GM12892 (cell line): ENCODE measurements at regions not wholly inside any gene's neighbourhood (a gene's known extent, or its start where the extent isn't known, plus 50 kb on each side); places are given as distances from the start of the nearest gene placed in this dataset.

Source experiments
- DNase-seq: peaks from one replicate; pipeline ENCODE4 v3.0.0; 2011; ENCODE audit not compliant: insufficient read length
- FAIRE-seq: peaks from 2 replicates; lab custom pipeline; 2011; peaks lifted over from hg19 to GRCh38; lab: Jason Lieb, UNC
- POLR2A ChIP-seq: IDR thresholded peaks from 2 replicates; pipeline ENCODE4 v1.6.1; 2011; ENCODE audit warnings: low read depth, low read length, control low read depth
- POLR2AphosphoS5 ChIP-seq: IDR thresholded peaks from 2 replicates; pipeline ENCODE4 v1.6.1; 2011; ENCODE audit warnings: low read depth, low read length, control low read depth
- TAF1 ChIP-seq: IDR thresholded peaks from 2 replicates; pipeline ENCODE4 v1.6.1; 2011; ENCODE audit warnings: low read depth, mild to moderate bottlenecking, control low read depth, low read length, borderline replicate concordance

DNA sequence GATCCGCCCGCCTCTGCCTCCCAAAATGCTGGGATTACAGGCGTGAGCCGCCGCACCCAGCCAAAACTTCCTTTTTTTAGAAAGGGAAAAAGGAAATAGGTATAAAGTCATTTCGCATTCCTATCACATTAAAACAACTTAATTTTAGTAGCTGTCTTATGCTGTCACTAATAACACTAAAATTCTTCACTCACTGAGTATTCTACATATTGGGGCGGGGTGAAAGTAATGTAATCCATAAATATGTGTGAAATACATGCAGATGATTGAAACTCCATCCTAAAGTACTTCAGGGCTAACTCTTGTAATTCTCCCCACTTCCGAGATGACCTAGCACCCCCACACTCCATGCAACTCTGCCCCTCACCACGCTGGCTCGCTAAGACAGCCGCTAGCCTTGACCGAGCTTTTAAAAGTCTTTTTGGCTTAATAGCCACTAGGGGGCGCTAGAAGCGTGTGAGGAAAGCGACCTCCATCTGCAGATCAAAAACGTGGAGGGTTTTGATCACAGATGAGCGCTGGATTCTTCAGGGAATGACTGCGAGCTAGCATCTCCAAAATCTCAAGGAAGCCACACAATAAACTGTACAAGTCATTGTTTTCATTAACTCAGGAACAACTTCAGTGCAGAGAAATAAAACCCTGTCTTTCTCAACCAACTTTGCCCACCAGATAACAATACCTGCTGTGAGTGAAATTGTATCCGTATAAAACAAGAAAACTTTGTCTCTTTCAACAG, 129.3 kb upstream of the IGF1R start:
- no peak for FAIRE-seq
- no peak for TF ChIP-seq TAF1
- no peak for TF ChIP-seq POLR2AphosphoS5
- peak; percentile 34 for DNase-seq

DNA sequence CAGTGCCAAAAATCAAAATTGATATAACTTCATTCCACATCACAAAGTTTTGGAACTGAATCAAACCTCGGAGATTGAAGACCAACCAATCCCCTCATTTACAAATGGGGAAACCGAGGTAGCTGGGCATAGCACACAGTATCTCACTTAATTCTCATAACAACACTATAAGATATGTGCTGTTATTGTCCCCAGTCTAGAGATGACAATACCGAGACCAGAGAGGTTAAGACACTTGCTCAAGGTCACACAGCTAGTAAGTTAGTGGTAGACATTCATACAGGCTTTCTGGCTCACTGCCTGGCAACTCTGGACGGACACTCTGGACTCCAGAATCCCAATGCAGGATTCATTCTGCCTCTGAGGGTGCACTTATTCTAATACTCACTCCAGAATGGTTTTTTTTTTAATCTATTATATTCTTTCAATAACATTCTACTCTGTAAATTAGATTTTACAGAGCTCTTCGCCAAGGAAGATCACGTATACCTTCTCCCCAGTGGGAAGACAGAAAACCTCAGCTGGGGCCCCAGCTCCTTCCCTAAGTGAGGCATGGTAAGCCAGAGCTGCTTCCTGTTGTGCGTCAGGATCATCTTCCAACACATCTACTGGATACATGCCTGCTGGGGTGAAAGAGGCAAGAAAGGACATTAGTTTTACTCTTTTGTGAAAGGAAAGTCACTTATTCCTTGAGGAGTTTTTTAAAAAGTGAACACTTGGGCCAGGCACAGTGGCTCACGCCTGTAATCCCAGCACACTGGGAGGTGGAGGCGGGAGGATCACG, 128.4 kb upstream of the IGF1R start:
- TF ChIP-seq POLR2AphosphoS5, result no peak
- no peak for TF ChIP-seq POLR2A
- TF ChIP-seq TAF1, result no peak
- DNase-seq (no peak), FAIRE-seq (no peak)

DNA sequence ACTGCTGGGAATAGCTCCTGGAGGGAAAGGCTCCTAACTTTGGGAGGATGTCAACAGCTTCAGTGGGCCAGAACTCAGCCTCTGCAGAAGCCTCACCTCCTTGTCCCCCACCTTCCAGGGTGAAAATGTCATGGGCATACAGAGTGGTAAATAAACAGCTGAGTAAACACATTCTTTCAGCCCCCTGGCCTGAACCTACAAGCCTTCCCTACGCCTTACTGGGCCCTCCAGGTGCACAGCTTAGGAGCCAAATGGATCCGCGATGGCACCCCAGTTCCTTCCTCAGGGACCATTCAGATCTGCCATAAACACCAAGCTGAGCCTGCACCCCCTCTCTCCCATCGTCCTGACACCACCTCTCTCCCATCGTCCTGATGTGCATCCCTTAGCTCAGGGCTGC, 126.2 kb upstream of the IGF1R start:
- DNase-seq (no peak), FAIRE-seq (no peak)
- TF ChIP-seq POLR2AphosphoS5 (no peak), TAF1 (no peak), POLR2A (no peak)

DNA sequence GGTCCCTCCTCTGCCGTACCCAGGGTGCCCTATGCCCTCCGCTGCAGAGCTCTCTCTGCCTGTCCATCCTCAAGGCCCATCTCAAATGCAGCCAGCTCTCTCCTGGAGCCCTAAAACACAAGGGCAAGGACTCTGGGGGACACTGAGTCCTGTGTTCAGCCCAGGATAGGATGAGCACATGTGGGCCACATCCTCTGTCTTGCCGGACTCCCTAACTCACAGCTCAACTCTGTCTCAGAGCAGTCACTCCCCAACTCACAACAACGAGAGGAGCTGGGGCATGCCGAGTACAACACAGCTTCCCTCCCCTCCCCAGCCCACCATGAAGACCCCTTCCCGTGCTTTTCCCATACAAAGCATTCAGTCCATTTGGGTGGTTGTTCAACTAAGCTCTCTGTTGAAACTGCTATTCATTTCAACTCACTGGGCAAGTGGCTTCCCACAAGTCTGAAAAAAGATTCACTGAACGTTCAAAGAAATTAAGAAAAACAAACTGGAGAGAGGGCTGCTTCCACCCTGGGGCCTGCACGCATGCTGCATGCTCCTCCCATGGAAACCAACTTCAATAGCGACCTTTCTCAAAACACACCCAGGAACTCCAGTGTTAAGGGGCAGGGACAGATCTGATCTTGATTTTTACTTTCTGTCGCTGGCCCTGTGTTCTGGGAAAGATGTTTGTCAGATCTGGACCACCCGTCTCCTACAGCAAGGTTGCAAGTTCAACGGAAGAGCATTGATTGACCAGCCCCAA, 124.3 kb upstream of the IGF1R start:
- no peak for FAIRE-seq
- TF ChIP-seq POLR2AphosphoS5, result no peak
- TF ChIP-seq TAF1, result no peak
- TF ChIP-seq POLR2A, result no peak

DNA sequence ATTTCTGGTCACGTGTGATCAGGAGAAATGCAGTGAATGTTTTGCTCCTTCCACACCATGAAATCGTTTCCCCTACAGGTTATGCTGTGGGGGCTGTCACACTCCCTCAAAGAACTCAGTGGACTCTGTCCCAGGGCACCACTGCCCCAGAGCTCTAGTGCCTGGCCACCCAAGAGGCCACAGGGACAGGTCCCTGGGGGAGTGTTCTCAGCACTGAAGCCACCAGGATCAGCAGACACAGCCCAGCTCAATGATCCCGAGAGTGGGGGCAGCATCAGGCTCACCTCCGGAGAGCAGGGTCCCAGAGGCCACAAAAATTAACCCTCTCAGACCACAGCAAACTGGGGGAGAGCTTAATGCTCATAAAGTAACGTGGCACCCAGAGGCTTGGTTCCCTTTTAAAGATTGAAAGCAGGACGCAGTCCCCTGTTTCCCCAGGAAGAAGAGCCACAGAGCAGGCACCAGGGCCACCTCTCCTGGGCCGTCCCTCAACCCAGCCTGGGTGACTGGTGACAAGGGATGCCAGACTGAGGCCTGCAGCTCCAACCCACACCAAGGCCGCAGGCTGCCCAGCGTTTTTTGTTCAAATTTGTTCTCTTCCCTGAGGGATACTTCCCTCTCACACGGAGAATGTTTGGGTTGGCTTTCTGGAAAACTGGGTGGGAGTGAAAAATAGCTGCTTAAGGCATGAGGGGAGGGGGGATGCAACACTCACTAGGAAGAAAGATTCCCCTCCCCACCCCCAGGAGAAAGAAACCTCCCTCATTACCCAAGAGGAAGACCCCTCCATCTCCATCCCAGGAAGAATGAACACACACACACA, 123.3 kb upstream of the IGF1R start:
- DNase-seq, result no peak
- FAIRE-seq, result no peak
- TF ChIP-seq POLR2AphosphoS5 (no peak), TAF1 (no peak), POLR2A (no peak)

More for the DNA sequence above, 124.3 kb upstream of the IGF1R start:
- DNase-seq, result no peak

DNA sequence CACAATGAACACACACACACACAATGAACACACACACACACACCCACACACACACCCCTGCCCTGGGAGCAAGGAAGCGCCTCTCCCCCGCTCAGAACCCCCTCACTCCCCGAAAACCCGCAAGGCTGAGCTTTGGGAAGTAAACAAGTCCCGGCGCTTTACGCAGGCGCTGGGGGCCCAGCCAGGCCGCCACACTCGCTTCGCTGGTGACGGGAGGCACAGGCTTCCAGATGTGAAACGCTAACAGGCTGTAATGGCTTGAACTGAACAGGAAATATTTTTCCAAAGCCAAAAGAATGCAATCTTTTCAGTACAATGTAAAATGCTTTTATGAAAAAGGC, 122.7 kb upstream of the IGF1R start:
- TF ChIP-seq POLR2A (no peak), POLR2AphosphoS5 (no peak), TAF1 (no peak)
- FAIRE-seq, result no peak

DNA sequence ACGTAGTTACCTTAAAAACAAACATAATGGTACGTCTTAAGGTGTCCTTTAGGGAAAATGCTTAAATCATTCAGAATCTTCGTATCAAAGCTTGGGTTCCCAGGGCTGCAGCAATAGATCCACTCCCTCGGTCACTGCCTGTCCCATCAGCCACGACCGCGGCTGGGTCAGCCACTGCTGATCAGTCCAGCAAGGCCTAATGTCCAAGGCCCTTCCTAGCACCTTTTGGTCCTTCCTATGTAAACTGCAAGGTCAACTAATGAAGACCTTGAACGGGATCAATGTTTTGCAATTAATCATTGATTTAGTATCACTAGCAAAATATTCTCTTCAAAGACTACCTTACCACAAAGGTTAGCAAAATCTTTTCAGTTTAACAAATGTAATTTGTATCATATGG, 122.2 kb upstream of the IGF1R start:
- TF ChIP-seq TAF1, result no peak
- no peak for TF ChIP-seq POLR2AphosphoS5
- TF ChIP-seq POLR2A, result no peak
- DNase-seq, result no peak
- no peak for FAIRE-seq

More for the DNA sequence above, 122.7 kb upstream of the IGF1R start:
- DNase-seq, result no peak

DNA sequence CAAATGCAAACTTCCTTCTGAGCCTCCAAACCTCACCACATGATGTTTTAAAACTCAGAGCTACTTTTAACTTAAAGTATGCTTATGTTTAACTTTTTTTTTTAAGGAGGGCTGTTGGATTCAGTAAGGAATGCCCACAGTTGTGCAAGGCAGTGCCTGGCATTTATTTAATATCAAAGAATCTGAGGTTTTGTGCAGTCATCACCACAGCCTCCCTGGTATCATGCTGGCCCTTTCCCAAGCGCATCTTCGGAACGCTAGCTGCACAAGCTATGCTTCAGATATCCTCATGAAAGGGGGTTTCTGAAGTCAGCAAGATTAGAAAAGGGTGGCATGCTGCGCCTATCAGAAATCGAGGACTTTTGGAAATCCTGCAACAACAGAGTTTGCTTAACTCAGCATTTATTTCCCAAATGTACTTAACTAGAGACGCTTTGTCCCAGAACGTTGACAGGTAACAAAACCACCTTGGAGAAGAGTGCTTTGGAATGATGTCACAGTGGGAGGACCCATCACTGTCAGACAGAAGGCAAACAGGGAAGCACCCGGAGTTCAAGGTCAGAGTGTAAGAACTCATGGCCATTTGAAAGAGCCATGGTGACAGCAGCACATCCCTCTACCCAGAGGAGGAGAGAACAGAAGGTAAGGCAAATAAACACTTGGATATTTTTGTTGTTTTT, 120.2 kb upstream of the IGF1R start:
- FAIRE-seq, result no peak
- TF ChIP-seq POLR2AphosphoS5 (no peak), TAF1 (no peak), POLR2A (no peak)
- no peak for DNase-seq

DNA sequence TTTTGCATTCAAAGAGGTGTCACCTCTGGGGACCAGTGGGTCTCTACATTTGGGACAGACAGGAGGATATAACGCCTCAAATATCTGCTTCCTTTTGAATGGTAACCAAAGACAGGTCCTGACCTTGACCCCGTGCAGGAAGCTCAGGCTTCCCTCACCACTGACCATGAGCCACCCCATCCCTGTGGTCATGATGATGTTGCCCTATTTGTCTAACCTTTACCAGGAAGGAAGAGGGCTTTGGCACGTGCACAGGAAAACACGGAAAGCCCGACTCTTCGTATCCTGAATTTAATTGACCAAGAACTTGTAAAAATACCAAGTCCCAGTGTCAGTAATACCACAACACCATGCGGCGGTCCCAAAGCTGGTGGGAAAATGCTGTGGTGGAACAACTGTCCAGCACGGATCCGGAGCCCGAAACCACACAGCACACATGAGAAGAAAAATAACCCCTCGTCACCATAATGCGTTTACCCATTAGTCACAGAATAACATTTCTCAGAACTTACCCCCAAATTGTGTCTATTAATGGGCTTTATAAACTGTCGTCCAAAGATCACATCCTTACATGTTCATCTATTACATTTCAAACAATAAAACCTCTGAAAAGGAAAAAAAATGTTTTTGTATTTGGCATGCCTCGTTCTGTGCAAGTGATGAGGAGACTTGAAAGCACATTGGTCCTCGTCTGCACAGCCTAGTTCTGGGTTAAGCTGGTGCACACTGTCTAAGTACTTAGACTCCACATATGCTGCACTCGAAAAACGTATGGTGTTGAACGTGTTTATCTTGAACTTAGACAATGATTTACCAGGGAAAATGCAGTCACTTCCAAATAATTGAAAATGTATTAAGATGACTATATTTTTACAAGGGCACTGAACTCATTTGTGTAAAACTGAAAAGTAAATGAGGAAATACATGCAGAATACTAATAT, 118.9 kb upstream of the IGF1R start:
- DNase-seq, result no peak
- FAIRE-seq, result no peak
- TF ChIP-seq POLR2A (no peak), TAF1 (no peak), POLR2AphosphoS5 (no peak)
